Mucosa of descending colon (tissue), 3 donors: ENCODE measurements at regions not wholly inside any gene's neighbourhood (a gene's known extent, or its start where the extent isn't known, plus 50 kb on each side); places are given as distances from the start of the nearest gene placed in this dataset.

ENCODE experiments used
- ATAC-seq: fragments of 200-7000 bp; cut with Tn5 transposase; one replicate; pipeline ENCODE4 v1.9.1; 2020; ENCODE audit warnings: mild to moderate bottlenecking, moderate library complexity
- DNase-seq, 3 donors: peaks; one replicate each; pipeline ENCODE4 v3.0.0-alpha.2; 2020
- H3K36me3 ChIP-seq: fragments of 200-600 bp; one replicate; pipeline ENCODE4 v1.8.0; 2021; ENCODE audit warnings: low read depth, mild to moderate bottlenecking
- H3K4me1 ChIP-seq: fragments of 200-600 bp; one replicate; pipeline ENCODE4 v1.8.0; 2021; ENCODE audit warnings: low read depth, mild to moderate bottlenecking
- H3K4me3 ChIP-seq: fragments of 200-600 bp; one replicate; pipeline ENCODE4 v1.8.0; 2021; ENCODE audit warnings: mild to moderate bottlenecking
- H3K9me3 ChIP-seq: fragments of 200-600 bp; one replicate; pipeline ENCODE4 v1.8.0; 2021; ENCODE audit warnings: mild to moderate bottlenecking
- intact Hi-C, 2 donors: fragments of 100-400 bp; cut with DNase I in 1 of 2; cut with micrococcal nuclease in 1 of 2; formaldehyde crosslinking; loops; one replicate each; pipeline versions ENCODE4 v1.11.0 to v1.11.1; 2022; cut with DNase I, micrococcal nuclease
- TF ChIP-seq, protein P1 (sequence below): fragments of 200-600 bp; IDR thresholded peaks from one replicate; pipeline ENCODE4 v1.8.0; 2022; ENCODE audit warnings: antibody characterized with exemption, mild to moderate bottlenecking
- donor health status: DM: no; HTN: no; CAD: no; lungs with moderate emphysema.
- donor health status: DM: no; HTN: no; CAD: no.
- donor health status: DM: no; HTN: yes; CAD: no.

DNA sequence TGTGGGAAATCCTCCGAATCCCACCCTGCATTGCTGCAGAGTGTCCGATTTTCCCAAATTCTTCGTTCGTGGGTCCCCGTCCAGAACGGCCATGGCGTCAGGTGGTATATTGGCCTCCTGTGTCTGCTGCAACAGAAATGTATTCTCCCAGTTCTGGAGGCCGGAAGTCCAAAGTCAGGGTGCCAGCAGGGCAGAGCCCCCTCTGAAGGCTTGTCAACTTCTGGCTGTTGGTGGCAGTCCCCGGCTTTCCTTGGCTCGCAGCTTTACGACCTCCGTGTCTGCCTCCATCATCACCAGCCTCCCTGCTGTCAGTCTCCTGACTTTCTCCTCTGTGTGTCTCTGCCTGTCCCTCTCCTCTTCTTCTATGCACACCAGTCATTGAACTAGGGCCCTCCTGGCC is 142.1 kb upstream of the FOXF1 start:
- no peaks in the 10 kb centered on the region for H3K36me3 ChIP-seq
- H3K9me3 ChIP-seq, result no peaks in the 10 kb centered on the region
- no peak for DNase-seq
- ATAC-seq, result no peak
- intact Hi-C loops, result loop anchor here in 1 of 2 donors (5.0 kb wide), 1 partner anchor 139 kb away; no protein-coding TSS in a partner anchor
- TF ChIP-seq, protein P1, sequence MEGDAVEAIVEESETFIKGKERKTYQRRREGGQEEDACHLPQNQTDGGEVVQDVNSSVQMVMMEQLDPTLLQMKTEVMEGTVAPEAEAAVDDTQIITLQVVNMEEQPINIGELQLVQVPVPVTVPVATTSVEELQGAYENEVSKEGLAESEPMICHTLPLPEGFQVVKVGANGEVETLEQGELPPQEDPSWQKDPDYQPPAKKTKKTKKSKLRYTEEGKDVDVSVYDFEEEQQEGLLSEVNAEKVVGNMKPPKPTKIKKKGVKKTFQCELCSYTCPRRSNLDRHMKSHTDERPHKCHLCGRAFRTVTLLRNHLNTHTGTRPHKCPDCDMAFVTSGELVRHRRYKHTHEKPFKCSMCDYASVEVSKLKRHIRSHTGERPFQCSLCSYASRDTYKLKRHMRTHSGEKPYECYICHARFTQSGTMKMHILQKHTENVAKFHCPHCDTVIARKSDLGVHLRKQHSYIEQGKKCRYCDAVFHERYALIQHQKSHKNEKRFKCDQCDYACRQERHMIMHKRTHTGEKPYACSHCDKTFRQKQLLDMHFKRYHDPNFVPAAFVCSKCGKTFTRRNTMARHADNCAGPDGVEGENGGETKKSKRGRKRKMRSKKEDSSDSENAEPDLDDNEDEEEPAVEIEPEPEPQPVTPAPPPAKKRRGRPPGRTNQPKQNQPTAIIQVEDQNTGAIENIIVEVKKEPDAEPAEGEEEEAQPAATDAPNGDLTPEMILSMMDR, result no peak
- no peak overlapping the region for H3K4me3 ChIP-seq
- H3K4me1 ChIP-seq, result no peaks in the 10 kb centered on the region

- Histone ChIP-seq H3K4me1 (no peaks in the 10 kb centered on the region), H3K4me3 (no peak overlapping the region), H3K36me3 (no peaks in the 10 kb centered on the region), H3K9me3 (peaks cover 2% of the 10 kb centered on the region)
- ATAC-seq, result no peak
- intact Hi-C loops, result no loop called here
- DNase-seq, result no peak
- TF ChIP-seq, protein P1, result no peak
Measured at GRCh38 chr16:86370062-86370461, 140.3 kb upstream of the FOXF1 start.

DNA sequence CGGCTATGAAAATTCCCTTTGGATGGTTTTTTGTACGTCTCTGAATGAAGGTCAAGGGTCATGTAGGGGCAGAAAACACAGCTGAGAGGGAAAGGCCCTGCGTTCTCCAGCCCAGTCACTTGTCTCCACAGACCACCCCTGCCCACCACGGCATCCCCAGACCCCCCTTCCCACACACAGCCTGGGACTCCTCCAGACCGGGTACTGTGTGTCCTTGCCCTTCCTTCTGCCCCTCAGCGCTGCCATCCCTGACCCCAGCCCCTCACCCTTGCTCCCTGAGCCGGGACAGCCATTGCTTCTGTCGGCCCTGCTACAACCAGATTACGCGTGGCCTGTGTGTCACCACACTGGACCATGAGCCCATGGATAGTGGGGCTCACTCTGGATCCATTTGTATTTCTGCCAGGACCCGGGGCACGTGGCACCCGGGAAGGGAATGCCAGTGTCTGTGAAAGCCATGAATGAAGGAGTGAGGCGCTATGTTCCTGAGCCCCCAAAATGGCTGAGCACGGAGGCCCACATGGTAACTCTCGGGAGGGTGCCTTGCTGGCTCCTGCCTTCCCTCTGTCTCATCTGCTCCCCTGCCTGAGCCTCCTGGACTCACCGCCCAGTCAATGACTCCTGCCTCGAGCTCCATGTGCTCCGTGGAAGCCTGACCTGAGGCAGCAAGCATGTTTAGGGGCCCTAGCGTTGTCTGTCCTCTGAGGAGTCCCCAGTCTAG is 139.1 kb upstream of the FOXF1 start:
- H3K4me1 ChIP-seq, result no peaks in the 10 kb centered on the region
- TF ChIP-seq, protein P1, result no peak
- intact Hi-C loops, result no loop called here
- H3K4me3 ChIP-seq, result no peak overlapping the region
- DNase-seq (no peak), ATAC-seq (no peak)
- H3K36me3 ChIP-seq, result no peaks in the 10 kb centered on the region
- peaks cover 2% of the 10 kb centered on the region for H3K9me3 ChIP-seq

DNA sequence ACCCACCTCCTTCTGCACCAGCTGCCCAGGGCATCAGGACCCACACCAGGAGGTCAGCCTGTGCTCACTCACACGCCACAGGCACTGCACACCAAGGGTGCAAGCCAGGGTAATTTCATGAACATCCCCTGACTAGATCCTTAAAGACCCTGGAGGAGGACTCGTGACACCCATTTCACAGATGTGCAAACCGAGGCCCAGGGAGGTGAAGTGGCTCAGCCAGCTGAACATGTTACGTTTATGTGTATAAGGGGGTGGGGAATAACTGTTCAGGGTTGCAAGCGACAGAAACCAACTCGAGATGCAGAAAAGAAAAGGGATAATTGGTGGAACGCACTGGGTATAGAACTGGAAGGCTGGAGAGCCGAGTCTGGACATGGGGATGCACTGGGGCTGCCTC is 138.1 kb upstream of the FOXF1 start:
- no peak for ATAC-seq
- H3K36me3 ChIP-seq, result no peaks in the 10 kb centered on the region
- H3K9me3 ChIP-seq, result peaks cover 2% of the 10 kb centered on the region
- TF ChIP-seq, protein P1, result no peak
- no peaks in the 10 kb centered on the region for H3K4me1 ChIP-seq
- DNase-seq, result no peak
- intact Hi-C loops, result no loop called here
- no peak overlapping the region for H3K4me3 ChIP-seq

DNA sequence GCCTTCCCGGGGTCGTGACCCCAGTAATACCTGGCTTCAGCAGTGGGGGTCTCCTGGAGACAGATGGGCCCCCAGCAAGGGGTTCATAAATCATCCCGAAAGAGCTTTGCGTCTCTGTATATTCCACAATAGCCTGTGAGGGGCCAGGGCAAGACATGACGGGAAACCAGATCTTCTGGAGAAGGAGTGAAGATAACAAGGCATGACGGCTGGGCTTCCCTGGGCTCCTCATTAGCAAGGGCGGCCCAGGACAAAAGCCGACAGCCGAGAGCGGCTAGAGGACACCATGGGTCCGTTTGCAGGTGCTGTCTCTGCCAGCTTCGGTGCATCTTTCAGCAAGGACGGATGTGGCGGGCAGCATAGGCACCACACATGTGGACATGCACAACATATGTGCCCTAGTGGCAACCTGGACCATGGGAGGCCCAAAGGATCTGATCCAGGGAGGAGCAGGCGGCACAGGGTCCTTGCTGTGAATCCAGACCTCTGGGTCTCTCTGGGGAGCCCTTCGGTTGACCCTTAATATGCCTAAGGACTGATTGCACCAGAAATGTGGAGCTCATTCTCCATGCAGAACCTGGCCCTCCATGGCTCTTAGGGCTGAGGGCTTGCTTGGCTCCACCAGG is 136.9 kb upstream of the FOXF1 start:
- Histone ChIP-seq H3K36me3 (no peaks in the 10 kb centered on the region), H3K4me3 (no peak overlapping the region), H3K9me3 (peaks cover 2% of the 10 kb centered on the region), H3K4me1 (no peaks in the 10 kb centered on the region)
- intact Hi-C loops, result no loop called here
- ATAC-seq (no peak), DNase-seq (no peak)
- TF ChIP-seq, protein P1, result no peak
